Ureter (tissue), 1 donor: ENCODE measurements at regions not wholly inside any gene's neighbourhood (a gene's known extent, or its start where the extent isn't known, plus 50 kb on each side); places are given as distances from the start of the nearest gene placed in this dataset.

Experiments used
- DNase-seq: peaks from one replicate; pipeline ENCODE4 v3.0.0-alpha.2; 2020; ENCODE audit warnings: low spot score
- donor health status: DM: yes; HTN: yes; CAD: no.

DNA sequence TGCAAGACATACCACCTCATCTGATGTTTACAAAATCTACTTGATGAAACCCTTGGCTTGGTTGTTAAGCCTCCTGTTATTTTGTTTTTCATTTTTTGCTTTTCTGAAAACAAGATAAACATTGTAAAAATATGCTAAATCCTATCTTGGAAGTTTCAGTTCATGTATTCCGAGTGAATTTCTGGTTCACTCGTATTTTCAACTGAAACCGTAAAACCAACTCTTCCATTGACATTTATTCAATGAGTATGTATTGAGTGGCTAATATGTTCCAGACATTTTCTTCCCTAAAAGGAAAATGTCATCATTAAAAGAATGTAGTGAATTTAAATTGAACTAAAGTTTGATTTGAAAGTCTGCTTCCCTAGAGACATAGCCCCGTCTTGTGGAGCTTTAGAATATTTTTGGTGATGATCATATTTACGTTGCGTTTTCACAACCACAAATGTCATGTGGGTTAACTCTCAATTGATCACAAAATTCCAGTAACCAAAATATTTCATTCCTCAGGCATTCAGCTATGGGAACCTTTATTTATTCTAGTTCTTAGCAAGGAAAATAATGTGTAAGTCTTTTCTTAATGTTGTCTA is 204.2 kb downstream of the MBD2 start:
- no peak for DNase-seq

DNA sequence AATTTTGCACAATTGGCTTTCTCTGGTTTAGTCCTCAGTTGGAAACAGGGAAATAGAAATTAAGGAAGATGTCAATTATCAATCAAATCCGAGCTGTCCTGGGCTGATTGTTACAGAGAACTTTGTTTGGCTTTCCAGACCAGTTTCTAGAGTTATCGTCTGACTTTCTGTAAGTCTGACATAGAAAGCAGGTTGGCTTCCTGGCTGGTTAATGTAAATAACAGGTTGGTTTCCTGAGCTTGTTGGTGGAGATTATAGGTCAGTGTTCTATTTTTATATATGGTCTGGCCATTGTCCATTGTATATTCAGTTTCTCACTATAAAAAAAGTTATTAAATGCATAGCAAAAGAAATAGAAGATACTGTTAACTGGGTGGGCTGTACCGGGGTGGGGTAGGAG is 204.8 kb downstream of the MBD2 start:
- no peak for DNase-seq

DNA sequence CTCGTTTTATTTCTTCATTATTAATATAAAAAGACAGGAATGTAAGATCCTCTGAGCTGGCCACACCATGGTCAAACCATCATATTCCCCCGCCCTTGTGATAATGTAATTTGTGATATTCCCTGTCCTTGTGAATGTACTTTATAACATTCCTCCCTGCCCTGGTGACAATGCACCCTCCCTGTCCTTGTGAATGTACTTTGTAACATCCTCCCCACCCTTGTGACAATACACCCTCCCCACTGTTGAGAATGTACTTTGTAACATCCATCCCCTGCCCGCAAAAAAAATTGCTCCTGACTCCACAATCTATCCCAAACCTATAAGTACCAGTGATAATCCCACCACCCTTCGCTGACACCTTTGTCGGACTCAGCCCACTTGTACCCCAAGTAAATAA is 211.0 kb downstream of the MBD2 start:
- DNase-seq, result no peak

DNA sequence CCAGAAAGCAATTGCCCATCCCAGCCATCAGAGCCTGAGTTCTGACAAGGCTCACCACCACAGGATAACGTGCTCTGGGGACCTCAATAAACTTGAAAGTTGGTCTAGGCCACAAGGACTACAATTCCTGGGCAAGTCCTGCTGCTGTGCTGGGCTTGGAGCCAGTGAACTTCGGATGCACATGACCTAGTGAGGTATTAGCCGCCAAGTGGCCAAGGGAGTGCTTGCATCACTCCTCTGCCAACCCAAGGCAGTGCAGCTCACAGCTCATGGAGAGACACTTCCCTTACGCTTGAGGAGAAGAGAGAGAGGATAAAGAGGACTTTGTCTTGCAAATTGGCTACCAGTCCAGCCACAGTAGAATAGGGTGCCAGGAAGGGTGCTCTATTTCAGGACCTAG is 219.6 kb downstream of the MBD2 start:
- no peak for DNase-seq

DNA sequence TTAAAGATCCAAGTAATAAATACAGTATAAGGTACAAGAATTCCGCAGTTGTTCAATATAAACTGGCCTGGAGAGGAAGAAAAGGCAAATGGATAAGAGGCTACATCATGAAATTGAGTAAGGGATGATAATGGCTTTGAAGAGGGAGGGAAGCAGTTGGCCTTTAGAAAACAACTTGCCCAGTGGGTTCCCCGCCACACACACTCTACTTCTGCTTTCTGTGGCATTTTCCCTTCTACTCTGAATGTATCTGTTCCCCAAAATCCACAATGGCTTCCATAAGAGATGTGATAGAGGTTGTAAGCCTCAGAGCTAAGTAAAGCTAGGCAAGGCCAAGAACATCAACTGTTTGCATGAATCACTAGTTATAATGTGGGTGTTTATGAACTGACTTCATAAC is 221.3 kb downstream of the MBD2 start:
- no peak for DNase-seq

DNA sequence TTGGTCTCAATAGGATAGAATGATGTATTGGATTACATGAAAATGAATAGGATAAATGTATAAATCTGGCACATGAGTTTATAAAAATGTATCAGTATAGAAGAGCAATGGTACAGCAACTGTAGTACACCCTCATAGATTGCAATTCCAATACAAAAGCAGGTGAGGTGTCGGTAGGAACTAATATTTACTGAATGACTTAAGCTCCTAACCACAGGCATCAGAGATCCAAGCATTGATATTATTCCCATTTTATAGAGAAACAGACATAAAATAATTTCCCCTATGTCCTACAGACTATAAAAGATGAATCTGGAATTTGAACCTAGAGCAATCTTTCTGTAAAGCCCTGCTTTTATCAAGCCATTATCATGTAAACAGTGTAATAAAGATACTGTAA is 227.4 kb downstream of the MBD2 start:
- DNase-seq, result no peak

DNA sequence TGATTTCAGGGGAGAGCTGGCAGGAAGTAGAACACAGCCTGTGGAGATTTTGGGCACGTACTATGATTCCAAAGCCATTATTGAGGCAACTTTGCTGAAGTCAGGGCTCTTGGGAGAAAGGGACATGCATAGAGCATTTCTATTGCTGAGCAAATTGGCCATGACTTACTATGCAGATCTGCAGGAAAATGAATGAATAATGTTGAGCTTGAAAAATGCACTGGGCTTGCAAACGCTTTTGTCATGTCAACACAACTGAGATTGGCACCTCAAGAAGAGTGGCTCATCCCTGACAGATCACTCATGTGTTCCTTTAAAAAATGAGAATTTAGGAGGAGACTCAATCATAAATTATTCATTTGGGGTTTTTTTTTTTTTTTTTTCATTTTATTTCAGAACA is 230.5 kb downstream of the MBD2 start:
- no peak for DNase-seq

DNA sequence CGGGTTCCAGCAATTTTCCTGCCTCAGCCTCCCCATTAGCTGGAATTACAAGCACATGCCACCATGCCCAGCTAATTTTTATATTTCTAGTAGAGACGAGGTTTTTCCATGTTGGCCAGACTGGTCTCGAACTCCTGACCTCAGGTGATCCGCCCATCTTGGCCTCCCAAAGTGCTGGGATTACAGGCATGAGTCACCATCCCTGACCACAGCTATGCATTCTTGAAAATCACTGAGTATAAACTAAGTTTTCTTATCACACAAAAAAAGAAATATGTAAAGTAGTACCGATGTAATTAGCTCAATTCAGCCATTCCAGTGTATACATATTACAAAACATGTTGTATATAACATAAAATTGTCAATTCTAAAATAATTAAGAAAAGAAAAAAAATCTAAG is 232.7 kb downstream of the MBD2 start:
- DNase-seq, result no peak

DNA sequence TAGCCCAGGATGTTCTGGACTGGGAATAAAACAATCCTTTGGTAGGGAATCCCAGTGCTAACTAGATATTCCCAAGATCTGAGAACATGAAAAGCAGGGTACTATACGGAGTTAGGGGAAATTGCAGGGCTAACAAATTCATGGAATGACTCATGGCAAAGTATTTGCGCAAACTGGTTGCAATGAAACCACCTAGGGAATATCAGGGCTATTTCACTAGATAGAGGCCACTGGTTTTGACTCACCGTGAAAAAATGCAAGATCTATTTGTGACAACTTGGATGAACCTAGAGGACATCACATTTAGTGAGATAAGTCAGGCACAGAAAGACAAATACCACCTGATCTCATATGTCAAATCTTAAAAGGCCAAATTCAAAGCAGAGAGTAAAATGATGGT is 233.3 kb downstream of the MBD2 start:
- no peak for DNase-seq

DNA sequence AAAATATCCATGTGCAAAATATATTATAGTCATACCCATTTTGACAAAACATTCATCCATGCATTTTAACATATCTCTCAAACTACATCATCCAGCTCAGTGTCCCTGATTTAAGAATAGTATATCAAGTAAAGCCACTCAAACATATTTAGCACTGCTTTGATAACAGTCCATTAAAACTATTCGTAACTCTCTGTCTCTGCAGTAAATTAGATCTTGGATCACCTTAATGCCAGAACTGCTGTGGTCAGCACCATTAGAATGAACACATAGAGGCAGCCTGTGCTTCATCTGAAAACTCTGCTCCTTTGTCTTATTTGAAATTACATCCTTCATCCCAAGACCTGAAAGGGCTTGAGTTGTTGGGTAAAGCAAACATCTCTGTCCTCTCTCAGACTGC is 234.0 kb downstream of the MBD2 start:
- no peak for DNase-seq

DNA sequence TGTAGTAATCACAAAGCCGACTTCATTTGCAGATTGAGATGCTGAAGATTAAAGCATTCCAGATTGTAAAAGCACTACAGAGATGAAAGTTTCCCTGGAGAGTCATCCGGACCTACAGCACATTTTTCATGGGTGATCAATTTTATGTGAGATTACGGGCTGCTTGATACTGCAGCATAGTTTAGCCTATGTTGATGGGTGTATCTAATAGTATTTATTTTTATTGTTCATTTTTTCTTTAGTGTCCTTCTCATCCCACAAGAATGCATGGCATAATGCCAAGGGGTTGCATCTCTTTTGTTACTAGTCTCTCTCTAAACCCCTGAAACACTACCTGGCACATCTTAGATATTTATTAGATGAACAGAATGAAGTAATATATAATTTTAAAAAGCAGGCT is 240.4 kb downstream of the MBD2 start:
- no peak for DNase-seq

DNA sequence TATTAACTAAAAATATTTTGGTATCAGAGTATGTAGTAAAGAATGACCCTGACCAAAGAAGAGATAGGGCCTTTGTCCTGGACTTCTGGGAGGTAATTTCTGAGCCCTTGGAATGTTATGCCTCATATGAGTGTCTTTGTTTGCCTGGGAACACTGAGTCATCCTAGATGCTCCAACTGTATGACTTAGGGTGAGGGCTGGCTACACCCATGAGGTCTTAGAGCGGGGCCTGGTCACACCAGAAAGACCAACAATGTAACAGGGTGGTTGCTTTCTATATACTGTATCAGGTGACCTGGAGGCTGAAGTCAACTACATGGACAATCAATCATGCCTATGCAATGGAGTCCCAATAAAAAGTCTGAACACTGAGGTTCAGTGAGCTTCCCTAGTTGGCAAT is 253.1 kb downstream of the MBD2 start:
- no peak for DNase-seq

DNA sequence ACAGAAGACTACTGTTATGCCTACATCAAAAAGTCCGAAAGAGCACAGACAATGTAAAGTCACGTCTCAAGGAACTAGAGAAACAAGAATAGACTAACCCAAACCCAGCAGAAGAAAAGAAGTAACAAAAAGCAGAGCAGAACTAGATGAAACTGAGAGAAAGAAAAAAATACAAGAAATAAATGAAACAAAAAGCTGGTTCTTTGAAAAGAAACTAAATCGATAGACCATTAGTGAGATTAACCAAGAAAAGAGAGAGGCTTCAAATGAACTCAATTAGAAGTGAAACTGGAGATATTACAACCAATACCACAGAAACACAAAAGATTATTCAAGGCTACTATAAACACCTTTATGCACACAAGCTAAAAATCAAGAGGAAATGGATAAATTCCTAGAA is 271.8 kb downstream of the MBD2 start:
- DNase-seq, result no peak

DNA sequence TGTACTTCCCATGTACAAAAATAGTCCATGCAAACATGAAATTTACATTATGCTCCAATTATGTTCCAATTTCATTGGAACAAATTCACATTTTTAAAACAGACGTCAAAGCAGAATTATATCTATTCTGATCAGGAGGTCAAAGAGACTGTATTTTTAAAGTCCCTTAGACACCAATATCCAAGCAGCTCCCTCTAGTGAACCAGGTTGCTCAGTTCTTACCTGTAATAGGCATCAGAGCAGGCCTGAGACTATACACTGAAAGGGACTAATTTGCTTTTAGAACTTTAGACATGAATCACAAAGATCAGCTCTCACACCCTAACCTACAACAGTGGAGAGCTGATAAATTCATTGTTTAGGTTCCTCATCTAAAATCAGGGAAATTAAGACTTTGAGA is 273.9 kb downstream of the MBD2 start:
- no peak for DNase-seq

DNA sequence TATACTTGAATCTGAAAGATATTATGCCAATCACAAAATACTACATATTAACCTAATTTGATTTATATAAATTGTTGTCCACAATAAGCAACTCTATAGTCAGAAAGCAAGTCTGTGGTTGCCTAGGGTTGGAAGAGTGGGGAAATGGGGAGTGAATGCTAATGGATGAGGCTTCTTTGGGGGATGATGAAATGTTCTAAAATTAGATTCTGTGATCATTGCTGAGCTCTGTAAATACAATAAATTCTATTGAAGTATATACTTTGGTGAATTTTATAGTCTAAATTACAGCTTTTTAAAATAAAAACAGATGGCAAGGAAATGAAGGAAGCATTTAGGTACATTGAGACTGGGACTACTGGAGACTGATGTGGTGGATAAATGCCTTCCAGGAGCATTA is 275.5 kb downstream of the MBD2 start:
- no peak for DNase-seq

DNA sequence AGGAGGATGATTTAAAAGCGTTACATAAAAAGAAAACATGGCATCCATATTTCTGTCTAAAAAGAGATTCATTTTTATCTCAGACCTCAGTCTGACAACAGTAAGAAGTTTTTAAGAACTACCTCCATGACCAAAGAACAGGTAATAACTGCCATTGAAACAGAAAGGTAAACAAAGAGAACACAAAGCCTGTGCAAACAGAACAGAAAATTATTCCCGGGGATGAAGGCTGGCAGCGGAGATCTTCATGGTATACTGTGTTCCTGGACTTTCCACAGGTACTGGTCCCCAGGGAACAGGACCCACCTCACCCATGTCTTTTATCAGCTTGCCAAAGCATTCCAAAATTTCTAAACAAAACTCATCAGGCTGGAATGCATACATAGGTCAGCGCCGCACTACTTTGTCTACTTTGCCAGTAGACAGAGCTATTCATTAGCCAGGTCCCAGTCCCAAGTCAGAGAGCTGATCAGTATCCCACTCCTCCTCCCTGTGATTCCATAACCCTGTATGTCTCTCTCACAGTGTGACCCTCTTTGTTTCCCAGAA is 277.3 kb downstream of the MBD2 start:
- no peak for DNase-seq

DNA sequence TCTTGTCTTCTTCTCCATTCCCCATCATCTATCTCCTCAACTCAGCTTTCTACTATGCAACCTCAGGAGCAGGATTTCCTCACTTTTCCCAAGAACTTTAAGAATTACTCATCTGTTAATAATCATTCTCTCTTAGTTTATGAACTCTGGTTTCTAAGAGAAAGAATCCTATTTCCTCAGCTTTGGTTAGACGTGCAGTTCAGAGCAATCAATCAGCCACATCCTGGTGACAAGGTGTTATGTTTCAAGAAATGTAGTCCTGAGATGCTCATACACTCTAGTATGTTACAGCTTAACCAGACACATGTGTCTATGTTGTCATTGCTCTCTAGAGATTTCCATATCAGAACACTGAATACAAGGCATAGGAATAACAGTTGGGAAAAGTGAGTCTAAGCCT is 277.9 kb downstream of the MBD2 start:
- DNase-seq, result no peak

DNA sequence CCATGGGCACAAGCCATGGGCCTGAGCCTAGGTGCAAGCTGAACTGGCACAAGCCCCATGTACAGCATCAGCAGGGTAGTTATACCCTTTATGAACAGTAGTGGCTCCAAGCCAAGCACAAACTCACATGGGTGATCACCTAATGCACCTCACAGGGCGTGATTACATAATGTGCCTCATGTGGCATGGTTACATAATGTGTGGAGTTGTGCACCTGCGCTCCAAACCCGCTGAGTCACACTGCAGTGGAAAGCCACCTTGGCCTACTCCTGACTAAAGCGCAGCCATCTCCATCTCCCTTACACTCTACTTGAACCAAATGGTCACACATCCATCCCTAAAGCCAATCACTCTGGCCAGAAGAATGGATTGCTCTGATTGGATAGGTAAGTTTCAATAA is 279.7 kb downstream of the MBD2 start:
- DNase-seq, result no peak

DNA sequence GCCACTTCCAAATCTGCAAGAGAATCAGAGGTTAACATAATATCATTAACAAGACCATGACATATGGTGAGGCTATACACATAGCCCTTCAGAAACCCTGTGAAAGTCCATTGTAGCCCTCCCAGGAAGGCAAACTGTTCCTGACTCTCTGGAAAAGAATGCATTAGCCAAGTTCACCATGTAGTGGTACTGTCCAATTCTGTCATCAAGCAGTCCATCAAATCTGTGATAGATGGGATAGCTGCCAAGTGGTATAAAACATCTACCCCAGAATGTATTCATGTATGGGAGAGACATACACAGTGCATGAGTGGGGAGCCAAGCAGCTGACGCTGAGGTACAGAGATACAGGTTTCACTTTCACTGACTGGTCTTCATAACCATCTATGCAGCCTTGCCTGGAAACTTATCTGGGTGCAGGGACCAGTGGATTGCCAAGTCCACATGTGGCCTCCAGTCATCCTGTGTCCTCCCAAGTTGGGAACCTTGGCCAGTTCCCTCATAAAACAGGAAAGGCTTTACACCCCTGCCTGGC is 281.1 kb downstream of the MBD2 start:
- no peak for DNase-seq

DNA sequence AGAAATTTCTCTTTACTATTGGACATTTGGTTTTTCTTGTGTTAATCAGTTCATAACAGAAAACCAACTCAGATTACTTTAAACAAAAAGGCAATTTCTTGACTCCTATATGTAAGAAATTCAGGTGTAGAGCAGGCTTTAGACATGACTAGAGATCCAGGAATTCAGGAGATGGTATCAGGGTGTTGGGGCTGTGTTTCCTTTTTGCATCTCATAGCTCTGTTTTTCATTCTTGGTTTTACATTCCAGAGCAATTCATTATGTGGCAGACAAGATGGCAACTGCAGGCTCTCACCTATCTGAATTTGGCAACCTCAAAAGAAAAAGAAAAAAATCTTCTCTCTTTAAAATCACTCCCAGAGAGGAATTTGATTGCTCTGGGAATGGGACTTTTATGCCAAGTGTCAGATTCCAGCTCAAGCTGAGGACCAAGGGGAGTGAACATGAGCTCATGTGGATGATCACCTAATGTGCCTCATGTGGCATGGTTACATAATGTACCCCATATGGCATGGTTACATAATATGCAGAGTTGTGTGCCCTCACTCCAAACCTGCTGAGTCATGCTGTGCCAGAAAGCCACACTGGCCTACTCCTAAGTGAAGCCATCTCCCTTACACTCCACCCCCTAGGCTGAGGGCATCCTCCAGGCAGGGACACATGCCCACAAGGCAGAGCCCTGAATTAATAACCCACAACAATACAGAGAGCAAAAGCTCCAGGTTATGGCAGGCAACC is 282.7 kb downstream of the MBD2 start:
- DNase-seq, result no peak

DNA sequence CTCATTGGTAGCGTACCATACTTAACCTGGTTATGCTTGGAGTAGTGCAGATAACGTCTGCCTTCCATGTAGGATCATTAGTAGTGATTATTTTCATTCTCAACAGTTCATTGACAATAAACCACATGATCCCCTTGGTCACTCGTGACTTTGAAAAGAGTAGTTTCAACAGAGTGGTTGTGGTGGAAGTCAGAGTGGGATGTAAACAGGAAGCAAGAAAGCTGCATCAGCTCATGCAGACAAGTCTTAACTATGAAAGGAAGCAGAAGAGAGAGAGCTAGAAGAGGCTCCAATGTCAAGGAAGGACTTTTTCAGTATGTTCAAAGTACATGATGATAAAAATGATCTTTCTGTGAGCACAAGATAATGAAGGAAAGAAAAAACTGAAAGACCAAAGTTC is 287.4 kb downstream of the MBD2 start:
- DNase-seq, result no peak

DNA sequence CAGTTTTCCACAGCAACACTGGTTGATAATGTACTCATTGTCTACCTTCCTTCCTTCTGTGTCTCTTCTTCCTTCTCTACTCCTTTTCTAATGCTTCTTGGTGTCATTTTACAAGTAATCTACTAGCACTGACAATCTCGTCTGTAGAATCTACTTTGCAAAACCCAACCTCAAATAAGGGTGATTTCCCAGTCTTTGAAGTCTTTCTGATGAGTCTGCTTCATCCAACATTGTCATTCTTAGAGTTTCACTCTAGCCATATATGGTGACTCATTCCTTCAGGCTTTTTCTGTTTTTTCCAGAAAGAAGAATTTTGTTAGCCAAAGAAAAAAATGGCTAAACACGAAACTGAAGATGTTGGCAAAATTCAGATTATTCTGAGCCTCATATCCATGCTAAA is 288.7 kb downstream of the MBD2 start:
- no peak for DNase-seq

DNA sequence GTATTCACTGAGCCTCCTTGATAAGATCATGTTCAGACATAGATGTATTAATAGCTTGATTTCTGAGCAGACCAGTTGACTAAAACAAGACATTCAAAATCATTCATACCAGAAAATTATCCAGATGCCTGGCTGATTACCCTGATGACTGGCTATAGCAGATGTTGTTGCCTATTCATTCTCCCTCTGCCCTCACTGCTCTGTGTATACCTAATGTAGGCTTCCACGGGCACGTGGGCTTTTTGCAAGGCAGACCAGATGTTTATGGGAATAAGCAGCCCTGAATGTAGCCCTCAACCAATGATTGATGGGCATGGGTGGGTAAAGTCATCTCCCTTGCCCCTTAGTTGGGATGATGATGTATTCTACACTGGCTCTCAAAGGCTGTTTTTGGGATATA is 289.1 kb downstream of the MBD2 start:
- no peak for DNase-seq
